ENCODE measurements at regions not wholly inside any gene's neighbourhood (a gene's known extent, or its start where the extent isn't known, plus 50 kb on each side); places are given as distances from the start of the nearest gene placed in this dataset.
"Not testable (repeated sequence)": the region's sequence is repeated elsewhere in the genome, so short reads cannot be mapped to it uniquely, and the experiment has no call there.

- H3K27me3 ChIP-seq (ENCODE audit: control insufficient read depth in 3 of 3, insufficient read depth in 3 of 3, low read length in 3 of 3), result no peaks in the 10 kb centered on the region
- H3K9ac ChIP-seq (ENCODE audit: low read depth in 1 of 3, low read length in 3 of 3), result no peak overlapping the region
- H3K4me1 ChIP-seq (ENCODE audit: control insufficient read depth in 3 of 3, insufficient read depth in 3 of 3, low read length in 3 of 3), result no peaks in the 10 kb centered on the region
- H3K9me3 ChIP-seq (ENCODE audit: control insufficient read depth in 3 of 3, low read length in 3 of 3), result no peaks in the 10 kb centered on the region
- H3K27ac ChIP-seq (ENCODE audit: low read depth, low read length), result no peak overlapping the region
- no peak overlapping the region for H3K4me3 ChIP-seq (ENCODE audit: low read length in 3 of 3)
- H3K36me3 ChIP-seq (ENCODE audit: control insufficient read depth in 3 of 3, insufficient read depth in 3 of 3, low read length in 3 of 3), result no peaks in the 10 kb centered on the region
Measured at GRCh38 chr11:87804176-87804575, 371.1 kb downstream of the RAB38 start.

DNA sequence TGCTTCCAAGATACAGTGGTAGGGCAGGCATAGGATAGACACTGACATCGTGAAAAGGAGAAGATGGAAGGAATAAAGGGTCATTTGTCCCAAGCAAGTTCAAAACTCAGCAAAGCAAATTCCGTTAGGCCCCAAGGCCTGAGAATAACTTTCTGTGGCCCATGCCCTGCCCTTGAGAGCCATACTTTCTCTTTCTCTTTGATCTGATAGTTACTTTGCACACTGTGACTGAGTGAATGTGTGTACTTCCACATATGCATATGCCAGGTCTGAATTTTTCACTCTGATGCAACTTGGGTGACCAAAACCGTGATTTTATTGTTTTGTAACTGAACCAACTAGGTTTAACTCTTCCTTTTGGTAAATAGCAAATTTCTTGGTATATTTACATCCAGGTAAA is 371.5 kb downstream of the RAB38 start:
- Histone ChIP-seq H3K4me3 (ENCODE audit: low read length in 3 of 3) (no peak overlapping the region), H3K9ac (ENCODE audit: low read depth in 1 of 3, low read length in 3 of 3) (no peak overlapping the region), H3K36me3 (ENCODE audit: control insufficient read depth in 3 of 3, insufficient read depth in 3 of 3, low read length in 3 of 3) (no peaks in the 10 kb centered on the region), H3K9me3 (ENCODE audit: control insufficient read depth in 3 of 3, low read length in 3 of 3) (no peaks in the 10 kb centered on the region), H3K27ac (ENCODE audit: low read depth, low read length) (no peak overlapping the region), H3K4me1 (ENCODE audit: control insufficient read depth in 3 of 3, insufficient read depth in 3 of 3, low read length in 3 of 3) (no peaks in the 10 kb centered on the region), H3K27me3 (ENCODE audit: control insufficient read depth in 3 of 3, insufficient read depth in 3 of 3, low read length in 3 of 3) (no peaks in the 10 kb centered on the region)

DNA sequence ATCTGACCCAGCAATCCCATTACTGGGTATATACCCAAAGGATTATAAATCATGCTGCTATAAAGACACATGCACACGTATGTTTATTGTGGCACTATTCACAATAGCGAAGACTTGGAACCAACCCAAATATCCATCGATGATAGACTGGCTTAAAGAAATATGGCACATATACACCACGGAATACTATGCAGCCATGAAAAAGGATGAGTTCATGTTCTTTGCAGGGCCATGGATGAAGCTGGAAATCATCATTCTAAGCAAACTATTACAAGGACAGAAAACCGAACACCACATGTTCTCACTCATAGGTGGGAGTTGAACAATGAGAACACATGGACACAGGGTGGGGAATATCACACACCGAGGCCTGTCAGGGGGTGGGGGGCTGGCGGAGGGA is 390.4 kb downstream of the RAB38 start:
- not testable (repeated sequence) for H3K4me3 ChIP-seq (ENCODE audit: low read length in 3 of 3); H3K9me3 ChIP-seq (ENCODE audit: control insufficient read depth in 3 of 3, low read length in 3 of 3); H3K9ac ChIP-seq (ENCODE audit: low read depth in 1 of 3, low read length in 3 of 3); H3K36me3 ChIP-seq (ENCODE audit: control insufficient read depth in 3 of 3, insufficient read depth in 3 of 3, low read length in 3 of 3); H3K27me3 ChIP-seq (ENCODE audit: control insufficient read depth in 3 of 3, insufficient read depth in 3 of 3, low read length in 3 of 3); H3K4me1 ChIP-seq (ENCODE audit: control insufficient read depth in 3 of 3, insufficient read depth in 3 of 3, low read length in 3 of 3); H3K27ac ChIP-seq (ENCODE audit: low read depth, low read length)

GRCh38 chr11:87780068-87780413 is 395.2 kb downstream of the RAB38 start:
- no peak overlapping the region for H3K9ac ChIP-seq (ENCODE audit: low read depth in 1 of 3, low read length in 3 of 3)
- H3K27ac ChIP-seq (ENCODE audit: low read depth, low read length), result peak overlapping the region; percentile 80
- H3K36me3 ChIP-seq (ENCODE audit: control insufficient read depth in 3 of 3, insufficient read depth in 3 of 3, low read length in 3 of 3), result no peaks in the 10 kb centered on the region
- no peaks in the 10 kb centered on the region for H3K9me3 ChIP-seq (ENCODE audit: control insufficient read depth in 3 of 3, low read length in 3 of 3)
- H3K4me3 ChIP-seq (ENCODE audit: low read length in 3 of 3), result peak overlapping the region in 2 of 3 donors; percentile 7 to 28
- no peaks in the 10 kb centered on the region for H3K27me3 ChIP-seq (ENCODE audit: control insufficient read depth in 3 of 3, insufficient read depth in 3 of 3, low read length in 3 of 3)
- peaks cover 8 to 19% (median 8%) of the 10 kb centered on the region in 3 donors for H3K4me1 ChIP-seq (ENCODE audit: control insufficient read depth in 3 of 3, insufficient read depth in 3 of 3, low read length in 3 of 3)

DNA sequence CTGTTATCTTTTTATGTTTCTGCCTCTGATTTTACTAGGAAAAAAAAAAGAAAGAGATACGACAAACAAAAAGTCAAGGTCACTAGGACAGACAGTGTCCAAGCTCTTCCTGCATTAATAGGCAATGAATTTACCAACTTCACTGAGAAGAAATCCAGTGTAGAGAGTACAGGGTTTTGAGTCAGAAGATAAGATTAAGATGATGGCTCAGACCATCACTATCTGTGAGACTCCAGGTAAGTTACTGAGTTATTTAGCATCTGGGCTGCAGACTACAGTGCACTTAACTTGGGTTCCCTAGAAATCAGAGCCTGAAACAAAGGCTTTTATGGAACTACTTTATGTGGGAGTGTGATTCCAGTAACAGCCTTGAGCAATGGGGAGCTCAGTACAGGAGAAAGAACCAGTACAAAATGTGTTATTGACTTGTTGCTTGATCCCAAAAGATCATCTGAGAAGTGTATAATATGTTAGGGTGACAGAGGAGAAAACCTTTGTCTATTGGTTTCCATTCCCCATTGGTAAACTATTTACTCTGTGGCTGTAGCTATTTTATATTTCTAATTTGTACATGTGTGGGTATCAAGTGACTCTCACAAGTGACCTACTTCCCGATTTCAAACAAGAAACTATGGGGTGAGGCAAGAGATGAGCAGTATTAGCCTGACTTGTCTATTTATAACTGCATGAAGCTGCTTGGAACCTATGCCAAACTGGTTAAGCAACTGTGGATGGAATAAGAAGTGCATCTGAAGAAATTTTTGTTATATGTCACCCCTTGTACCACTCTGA is 395.8 kb downstream of the RAB38 start:
- H3K9ac ChIP-seq (ENCODE audit: low read depth in 1 of 3, low read length in 3 of 3), result no peak overlapping the region
- peak overlapping the region; percentile 80 for H3K27ac ChIP-seq (ENCODE audit: low read depth, low read length)
- H3K4me3 ChIP-seq (ENCODE audit: low read length in 3 of 3), result peak overlapping the region in 2 of 3 donors; percentile 7 to 28
- H3K9me3 ChIP-seq (ENCODE audit: control insufficient read depth in 3 of 3, low read length in 3 of 3), result no peaks in the 10 kb centered on the region
- no peaks in the 10 kb centered on the region for H3K36me3 ChIP-seq (ENCODE audit: control insufficient read depth in 3 of 3, insufficient read depth in 3 of 3, low read length in 3 of 3)
- peaks cover 8 to 19% (median 8%) of the 10 kb centered on the region in 3 donors for H3K4me1 ChIP-seq (ENCODE audit: control insufficient read depth in 3 of 3, insufficient read depth in 3 of 3, low read length in 3 of 3)
- H3K27me3 ChIP-seq (ENCODE audit: control insufficient read depth in 3 of 3, insufficient read depth in 3 of 3, low read length in 3 of 3), result no peaks in the 10 kb centered on the region

DNA sequence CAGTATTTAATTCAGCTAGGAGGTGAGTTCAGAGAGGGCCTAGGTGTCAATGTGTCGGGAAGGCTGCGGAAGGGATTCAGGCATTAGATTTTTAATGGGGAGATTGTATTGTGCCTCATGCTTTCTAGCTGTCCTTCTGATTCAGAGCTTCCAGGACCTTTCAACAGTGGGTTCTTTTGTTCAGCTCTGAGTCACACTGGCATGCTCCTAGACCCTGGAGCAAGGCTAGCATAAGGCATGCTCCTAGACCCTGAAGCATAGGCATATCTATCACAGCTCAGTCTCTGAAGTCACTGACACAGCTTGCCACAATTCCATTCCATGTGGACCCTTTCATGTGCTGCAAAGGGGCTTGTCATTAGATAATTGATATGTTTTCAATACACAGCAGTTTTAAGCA is 396.9 kb downstream of the RAB38 start:
- Histone ChIP-seq H3K4me3 (ENCODE audit: low read length in 3 of 3) (no peak overlapping the region), H3K27me3 (ENCODE audit: control insufficient read depth in 3 of 3, insufficient read depth in 3 of 3, low read length in 3 of 3) (no peaks in the 10 kb centered on the region), H3K9ac (ENCODE audit: low read depth in 1 of 3, low read length in 3 of 3) (no peak overlapping the region), H3K27ac (ENCODE audit: low read depth, low read length) (no peak overlapping the region), H3K9me3 (ENCODE audit: control insufficient read depth in 3 of 3, low read length in 3 of 3) (no peaks in the 10 kb centered on the region), H3K36me3 (ENCODE audit: control insufficient read depth in 3 of 3, insufficient read depth in 3 of 3, low read length in 3 of 3) (no peaks in the 10 kb centered on the region), H3K4me1 (ENCODE audit: control insufficient read depth in 3 of 3, insufficient read depth in 3 of 3, low read length in 3 of 3) (peaks cover 8 to 19% (median 8%) of the 10 kb centered on the region in 3 donors)

DNA sequence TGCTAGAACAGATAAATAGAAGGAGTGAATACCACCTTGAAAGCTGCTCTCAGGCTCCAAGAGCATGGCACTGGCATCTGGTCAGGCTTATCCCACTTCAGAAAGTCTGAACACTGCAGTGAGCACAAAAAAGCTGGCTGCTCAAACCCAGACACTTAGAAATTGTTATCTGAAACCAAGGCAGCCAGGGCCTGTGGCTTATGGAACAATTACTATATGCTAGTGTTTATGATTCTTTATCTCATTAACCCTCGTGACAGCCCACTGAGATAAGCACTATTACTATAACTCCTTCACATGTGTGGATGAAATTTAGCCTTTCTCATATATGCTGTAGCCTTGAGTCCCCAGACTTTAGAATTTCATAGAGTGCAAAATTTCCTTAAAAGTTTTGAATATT is 400.2 kb downstream of the RAB38 start:
- no peak overlapping the region for H3K4me3 ChIP-seq (ENCODE audit: low read length in 3 of 3)
- no peaks in the 10 kb centered on the region for H3K9me3 ChIP-seq (ENCODE audit: control insufficient read depth in 3 of 3, low read length in 3 of 3)
- no peak overlapping the region for H3K9ac ChIP-seq (ENCODE audit: low read depth in 1 of 3, low read length in 3 of 3)
- peaks cover 5 to 12% (median 8%) of the 10 kb centered on the region in 3 donors for H3K4me1 ChIP-seq (ENCODE audit: control insufficient read depth in 3 of 3, insufficient read depth in 3 of 3, low read length in 3 of 3)
- no peak overlapping the region for H3K27ac ChIP-seq (ENCODE audit: low read depth, low read length)
- no peaks in the 10 kb centered on the region for H3K36me3 ChIP-seq (ENCODE audit: control insufficient read depth in 3 of 3, insufficient read depth in 3 of 3, low read length in 3 of 3)
- no peaks in the 10 kb centered on the region for H3K27me3 ChIP-seq (ENCODE audit: control insufficient read depth in 3 of 3, insufficient read depth in 3 of 3, low read length in 3 of 3)

DNA sequence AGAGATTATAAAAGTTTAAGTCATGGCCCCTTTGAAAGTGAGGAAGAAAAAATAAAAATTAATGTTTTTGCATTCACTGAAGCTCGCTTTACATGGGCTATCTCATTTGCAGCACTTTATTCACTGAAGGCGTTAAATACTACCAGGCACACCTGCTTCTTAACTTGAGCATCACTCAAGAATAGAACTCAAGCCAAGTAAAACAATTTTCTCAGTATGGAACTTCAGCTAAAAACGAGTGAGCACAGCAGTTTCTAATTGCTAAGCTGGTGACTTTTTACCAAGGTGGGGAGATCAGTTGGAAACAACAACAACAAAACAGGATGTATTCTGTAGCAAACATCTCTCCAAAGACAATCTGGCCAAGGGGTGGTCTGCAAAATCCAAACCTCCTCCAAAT is 405.6 kb downstream of the RAB38 start:
- no peaks in the 10 kb centered on the region for H3K36me3 ChIP-seq (ENCODE audit: control insufficient read depth in 3 of 3, insufficient read depth in 3 of 3, low read length in 3 of 3)
- H3K4me1 ChIP-seq (ENCODE audit: control insufficient read depth in 3 of 3, insufficient read depth in 3 of 3, low read length in 3 of 3), result no peaks in the 10 kb centered on the region
- no peak overlapping the region for H3K4me3 ChIP-seq (ENCODE audit: low read length in 3 of 3)
- no peak overlapping the region for H3K9ac ChIP-seq (ENCODE audit: low read depth in 1 of 3, low read length in 3 of 3)
- no peaks in the 10 kb centered on the region for H3K27me3 ChIP-seq (ENCODE audit: control insufficient read depth in 3 of 3, insufficient read depth in 3 of 3, low read length in 3 of 3)
- H3K9me3 ChIP-seq (ENCODE audit: control insufficient read depth in 3 of 3, low read length in 3 of 3), result no peaks in the 10 kb centered on the region
- H3K27ac ChIP-seq (ENCODE audit: low read depth, low read length), result no peak overlapping the region

GRCh38 chr11:87767615-87768014 is 407.6 kb downstream of the RAB38 start:
- H3K27me3 ChIP-seq (ENCODE audit: control insufficient read depth in 3 of 3, insufficient read depth in 3 of 3, low read length in 3 of 3), result no peaks in the 10 kb centered on the region
- H3K9me3 ChIP-seq (ENCODE audit: control insufficient read depth in 3 of 3, low read length in 3 of 3), result no peaks in the 10 kb centered on the region
- H3K4me3 ChIP-seq (ENCODE audit: low read length in 3 of 3), result no peak overlapping the region
- H3K27ac ChIP-seq (ENCODE audit: low read depth, low read length), result no peak overlapping the region
- no peaks in the 10 kb centered on the region for H3K36me3 ChIP-seq (ENCODE audit: control insufficient read depth in 3 of 3, insufficient read depth in 3 of 3, low read length in 3 of 3)
- no peak overlapping the region for H3K9ac ChIP-seq (ENCODE audit: low read depth in 1 of 3, low read length in 3 of 3)
- no peaks in the 10 kb centered on the region for H3K4me1 ChIP-seq (ENCODE audit: control insufficient read depth in 3 of 3, insufficient read depth in 3 of 3, low read length in 3 of 3)

- not testable (repeated sequence) for H3K4me1 ChIP-seq (ENCODE audit: control insufficient read depth in 3 of 3, insufficient read depth in 3 of 3, low read length in 3 of 3); H3K36me3 ChIP-seq (ENCODE audit: control insufficient read depth in 3 of 3, insufficient read depth in 3 of 3, low read length in 3 of 3); H3K27me3 ChIP-seq (ENCODE audit: control insufficient read depth in 3 of 3, insufficient read depth in 3 of 3, low read length in 3 of 3); H3K4me3 ChIP-seq (ENCODE audit: low read length in 3 of 3); H3K27ac ChIP-seq (ENCODE audit: low read depth, low read length); H3K9ac ChIP-seq (ENCODE audit: low read depth in 1 of 3, low read length in 3 of 3); H3K9me3 ChIP-seq (ENCODE audit: control insufficient read depth in 3 of 3, low read length in 3 of 3)
Measured at GRCh38 chr11:87764075-87764474, 411.2 kb downstream of the RAB38 start.
